ENCODE measurements at regions not wholly inside any gene's neighbourhood (a gene's known extent, or its start where the extent isn't known, plus 50 kb on each side); places are given as distances from the start of the nearest gene placed in this dataset.
"Not testable (repeated sequence)": the region's sequence is repeated elsewhere in the genome, so short reads cannot be mapped to it uniquely, and the experiment has no call there.

DNA sequence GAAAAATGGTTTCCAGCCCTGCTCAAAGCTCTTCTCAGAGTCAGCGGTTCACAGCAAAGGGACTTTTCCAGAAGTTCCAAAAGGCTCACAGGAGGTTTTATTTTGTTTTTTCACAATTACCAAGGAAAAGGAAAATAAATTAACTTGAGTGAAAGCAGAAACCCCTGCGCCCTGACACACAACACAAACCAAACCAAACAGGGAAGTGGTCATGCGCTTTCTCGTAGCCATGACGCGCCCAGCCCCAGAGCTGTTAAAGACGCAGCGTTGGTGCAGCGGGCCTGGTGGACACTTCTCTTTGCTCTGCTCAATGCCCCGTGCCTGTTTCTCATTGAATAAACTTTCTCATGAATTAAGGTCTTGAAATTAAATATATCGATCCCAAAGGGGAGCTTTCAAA is 134.4 kb upstream of the LYZL2 start:
- peak; percentile 64 to 86 for DNase-seq

GRCh38 chr10:30762620-30763019 is 133.1 kb upstream of the LYZL2 start:
- DNase-seq: no peak

DNA sequence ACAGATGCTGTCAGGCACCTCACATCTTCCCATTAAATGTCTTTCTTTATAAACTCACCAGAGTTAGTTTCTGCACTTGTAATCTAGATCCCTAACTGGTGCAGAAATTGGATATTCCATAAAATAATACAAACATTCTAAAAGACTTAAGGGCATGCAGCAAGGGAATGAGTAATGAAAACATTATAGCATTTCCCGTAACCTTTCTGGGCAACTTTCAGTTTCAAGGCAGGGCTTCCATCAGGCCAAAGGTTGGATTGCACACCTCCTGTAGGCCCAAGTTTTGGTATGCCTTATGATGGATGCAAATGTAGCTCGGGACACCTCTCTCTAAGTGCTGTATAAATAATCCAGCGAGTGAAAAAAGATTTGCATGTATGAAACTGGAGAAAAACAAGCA is 129.9 kb upstream of the LYZL2 start:
- no peak for DNase-seq

DNA sequence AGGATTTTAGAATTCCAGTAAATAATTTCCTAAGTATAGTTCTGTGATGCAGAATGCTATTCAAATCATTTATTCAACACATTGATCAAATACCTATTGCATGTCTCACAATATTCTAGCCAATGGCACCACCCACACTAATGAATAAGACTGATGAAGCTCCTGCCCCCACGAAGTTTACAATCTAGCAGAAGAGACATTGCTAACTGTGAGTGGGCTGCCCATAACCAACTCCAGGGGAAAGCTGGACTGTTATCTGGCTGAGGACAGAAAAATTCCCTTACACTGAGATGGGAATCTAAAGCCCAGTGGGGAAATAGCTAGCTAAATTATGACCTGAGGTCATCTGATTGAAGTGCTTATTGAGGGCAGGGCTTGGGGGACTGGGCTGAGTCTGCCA is 128.8 kb upstream of the LYZL2 start:
- DNase-seq: no peak

DNA sequence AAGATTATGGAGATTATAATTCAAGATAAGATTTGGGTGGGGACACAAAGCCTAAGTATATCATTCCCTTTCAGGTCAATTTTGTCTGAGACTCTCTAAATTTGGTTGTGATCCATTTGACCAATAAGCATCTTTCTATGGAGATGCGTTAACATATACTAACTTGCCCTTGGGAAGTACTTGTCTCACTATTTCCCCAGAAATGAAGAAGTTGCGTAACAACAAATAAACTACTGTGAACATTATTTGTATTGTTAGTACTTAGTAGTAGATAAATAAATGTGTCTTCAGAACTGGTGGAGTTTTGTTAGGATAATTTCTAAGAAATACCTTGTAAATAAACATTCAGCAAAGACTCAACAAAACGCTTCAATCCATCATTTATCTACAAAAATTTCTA is 127.3 kb upstream of the LYZL2 start:
- no peak for DNase-seq

- no peak for DNase-seq
Observed at GRCh38 chr10:30756151-30756550, 126.6 kb upstream of the LYZL2 start.

GRCh38 chr10:30755441-30755953 is 125.9 kb upstream of the LYZL2 start:
- DNase-seq: no peak

- no peak for DNase-seq
Observed at GRCh38 chr10:30752481-30752881, 122.9 kb upstream of the LYZL2 start.

DNA sequence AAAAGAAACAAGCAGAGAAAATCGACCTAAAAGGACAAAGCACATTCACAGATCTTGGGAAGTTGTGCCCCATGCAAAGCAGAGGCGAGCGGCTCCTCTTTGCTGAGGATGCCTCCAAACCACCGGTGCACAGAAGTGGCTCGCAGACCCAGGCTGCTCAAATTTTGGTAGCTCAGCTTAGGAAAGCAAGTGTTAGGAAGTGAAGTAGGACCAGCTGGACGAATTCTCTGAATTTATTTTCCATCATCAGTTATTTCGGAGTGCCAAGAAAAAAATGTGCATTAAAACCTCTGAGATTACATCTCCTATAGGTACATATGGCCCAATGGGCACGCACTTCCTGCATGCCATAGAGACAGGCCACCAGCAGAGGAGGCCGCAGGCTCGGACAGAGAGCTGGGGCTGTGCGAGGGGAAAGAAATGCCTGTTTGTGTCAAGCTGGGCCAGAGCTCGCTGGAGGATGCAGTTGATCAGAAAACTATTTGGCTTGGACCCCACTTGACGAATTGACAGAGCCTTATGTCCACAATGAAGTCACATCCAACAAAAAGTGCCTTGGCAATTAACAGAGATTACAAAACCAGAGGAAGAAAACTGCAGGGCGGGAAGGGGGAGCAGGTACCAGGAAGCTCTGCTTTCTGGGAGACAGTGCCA is 122.3 kb upstream of the LYZL2 start:
- no peak for DNase-seq

GRCh38 chr10:30750971-30751677 is 121.6 kb upstream of the LYZL2 start:
- no peak for DNase-seq

- no peak for DNase-seq
Observed at GRCh38 chr10:30749385-30749784, 119.8 kb upstream of the LYZL2 start.

GRCh38 chr10:30748152-30748973 is 118.8 kb upstream of the LYZL2 start:
- no peak for DNase-seq

DNA sequence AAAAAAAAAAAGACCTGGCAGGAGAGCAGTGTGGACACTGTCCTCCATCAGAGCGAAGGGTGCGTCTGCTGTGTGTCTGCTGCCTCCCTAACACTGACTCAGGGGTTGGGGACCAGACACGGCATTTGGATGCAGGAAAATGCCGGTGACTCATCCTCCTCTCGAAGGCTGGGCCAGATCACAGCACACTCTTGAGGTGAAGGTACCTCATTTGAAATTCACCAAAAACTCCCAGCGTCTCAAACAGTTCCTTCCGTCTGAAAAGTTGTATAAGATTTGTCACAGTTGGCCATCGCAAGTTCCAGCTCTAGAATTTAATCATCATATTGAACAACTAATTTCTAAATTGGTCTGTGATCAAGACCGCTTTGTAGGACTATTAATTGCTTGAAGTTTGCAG is 118.1 kb upstream of the LYZL2 start:
- DNase-seq: no peak

DNA sequence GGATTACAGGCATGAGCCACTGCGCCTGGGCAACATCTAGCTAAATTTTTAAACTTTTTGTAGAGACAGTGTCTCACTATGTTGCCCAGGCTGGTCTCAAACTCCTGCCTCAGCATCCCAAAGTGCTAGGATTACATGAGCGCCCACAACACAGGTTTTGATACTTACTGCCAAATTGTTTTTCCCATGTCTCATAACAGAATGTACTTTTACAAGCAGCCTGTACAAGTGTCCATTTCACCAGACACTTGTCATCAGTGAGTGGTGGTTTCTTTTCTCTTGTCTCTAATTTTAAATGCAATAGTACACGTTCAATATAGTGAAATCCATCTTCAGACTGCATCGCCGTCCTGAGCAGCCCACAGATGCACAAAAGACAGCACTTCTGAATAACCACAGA is 116.4 kb upstream of the LYZL2 start:
- DNase-seq: no peak

GRCh38 chr10:30744106-30744505 is 114.6 kb upstream of the LYZL2 start:
- DNase-seq: peak in 1 of 2 donors; percentile 41

- no peak for DNase-seq
Observed at GRCh38 chr10:30743586-30743985, 114.0 kb upstream of the LYZL2 start.

DNA sequence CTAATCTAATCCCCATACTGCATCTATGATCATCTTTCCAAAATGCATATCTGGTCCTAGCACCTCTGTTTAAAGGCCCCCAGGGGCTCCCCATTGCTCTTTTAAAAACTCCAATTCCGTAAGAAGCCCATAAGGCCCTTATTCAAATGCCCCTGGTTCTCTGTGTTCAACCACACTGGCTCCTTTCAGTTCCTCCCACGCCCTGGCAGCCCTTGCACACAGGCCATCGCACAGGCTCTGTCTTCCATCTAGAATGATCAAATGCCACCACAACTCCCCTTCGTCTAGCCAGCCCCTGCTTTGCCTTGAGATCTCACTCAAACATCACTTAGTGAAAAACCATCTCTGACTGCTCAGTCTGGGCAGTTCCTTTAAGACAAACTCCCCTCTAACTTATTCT is 112.9 kb upstream of the LYZL2 start:
- DNase-seq: no peak

- DNase-seq: not testable (repeated sequence)
Observed at GRCh38 chr10:30740774-30741173, 111.2 kb upstream of the LYZL2 start.

DNA sequence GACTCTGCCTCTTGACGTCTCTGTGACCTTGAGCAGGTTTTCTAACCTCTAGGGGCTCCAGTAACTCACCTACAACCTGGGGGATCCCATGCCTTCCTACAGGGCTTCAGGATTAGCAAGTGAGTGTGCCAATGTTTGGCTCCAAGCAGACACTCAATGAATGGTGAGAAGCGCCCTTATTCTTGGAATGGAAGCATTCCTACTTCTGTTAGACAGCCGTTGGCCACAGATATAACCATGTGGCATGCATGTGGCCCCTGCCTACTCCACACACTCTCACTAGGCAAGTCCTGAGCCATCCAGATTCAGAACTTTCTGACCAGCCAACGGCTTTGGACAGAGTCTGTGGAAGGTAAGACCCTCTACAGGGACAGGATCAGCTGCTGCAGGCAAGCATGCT is 108.9 kb upstream of the LYZL2 start:
- no peak for DNase-seq

DNA sequence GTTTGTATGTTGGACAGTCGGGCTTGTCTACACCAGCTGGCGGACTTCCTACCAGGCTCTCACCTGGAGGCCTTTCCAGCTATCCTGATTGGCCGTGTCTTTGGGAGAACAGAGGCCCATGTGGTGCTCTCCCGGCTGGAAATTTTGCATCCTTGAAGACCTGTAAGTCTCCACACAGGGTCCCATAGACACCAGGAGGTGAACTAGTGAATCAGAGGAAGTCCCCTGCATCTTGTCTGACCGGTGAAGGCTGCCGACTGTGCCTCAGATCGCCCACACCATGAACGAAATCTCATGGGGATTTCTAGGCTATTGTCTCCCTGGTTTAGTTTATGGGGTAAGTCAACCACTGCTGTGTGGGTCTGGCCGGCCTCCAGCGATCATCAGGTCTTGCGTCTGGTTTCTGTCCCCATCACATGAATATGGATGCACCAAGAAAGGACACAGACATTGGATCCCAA is 108.4 kb upstream of the LYZL2 start:
- DNase-seq: no peak

DNA sequence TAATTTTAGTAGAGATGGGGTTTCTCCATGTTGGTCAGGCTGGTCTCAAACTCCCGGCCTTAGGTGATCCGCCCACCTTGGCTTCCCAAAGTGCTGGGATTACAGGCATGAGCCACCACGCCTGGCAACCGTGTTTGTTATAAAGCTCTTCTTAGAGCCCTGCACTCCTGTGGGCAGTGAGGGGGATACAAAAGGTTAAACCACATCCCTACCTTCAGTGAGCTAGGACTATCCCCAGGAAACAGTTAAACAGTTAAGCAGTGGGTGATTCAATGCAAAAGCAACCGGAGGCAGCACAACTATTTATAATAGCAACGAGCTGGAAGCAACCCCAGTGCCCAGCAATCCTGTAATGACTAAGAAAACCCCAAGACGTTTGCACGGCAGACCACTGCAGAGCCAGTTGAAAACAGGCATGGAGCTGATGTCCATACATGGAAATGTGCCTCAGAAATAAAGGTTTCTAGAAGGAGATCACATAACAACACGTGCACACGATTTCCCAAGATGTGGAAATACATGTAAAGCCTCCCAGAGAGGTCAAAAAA is 107.2 kb upstream of the LYZL2 start:
- peak; percentile 5 to 63 for DNase-seq

GRCh38 chr10:30734901-30735300 is 105.3 kb upstream of the LYZL2 start:
- DNase-seq: no peak

GRCh38 chr10:30732671-30733070 is 103.1 kb upstream of the LYZL2 start:
- no peak for DNase-seq
